Liver (tissue), 3 donors: ENCODE measurements at regions not wholly inside any gene's neighbourhood (a gene's known extent, or its start where the extent isn't known, plus 50 kb on each side); places are given as distances from the start of the nearest gene placed in this dataset.

Experiments
- ATF3 ChIP-seq: IDR thresholded peaks from 2 replicates; pipeline ENCODE4 v1.6.1; 2016; ENCODE audit warnings: antibody characterized with exemption
- CTCF ChIP-seq: fragments of 150-350 bp; IDR thresholded peaks from 2 replicates; pipeline ENCODE4 v1.5.1; 2017; ENCODE audit warnings: improper control_type of control experiment, low read depth, low read length; ENCODE audit not compliant: missing input control
- EGR1 ChIP-seq, 2 donors: IDR thresholded peaks; 2 replicates each; pipeline ENCODE4 v1.6.1; 2016 to 2018; ENCODE audit warnings: antibody characterized with exemption in 2 of 2, low read depth in 2 of 2
- FOXA1 ChIP-seq: IDR thresholded peaks from 2 replicates; pipeline ENCODE4 v1.6.1; 2016; ENCODE audit warnings: antibody characterized with exemption
- GABPA ChIP-seq, 2 donors: IDR thresholded peaks in 1 of 2; conservative IDR thresholded peaks in 1 of 2; 2 replicates each; pipeline ENCODE4 v1.6.1; 2016; ENCODE audit warnings: antibody characterized with exemption in 2 of 2, mild to moderate bottlenecking in 1 of 2, moderate library complexity in 1 of 2
- HNF4A ChIP-seq, 2 donors: conservative IDR thresholded peaks; 2 replicates each; pipeline ENCODE4 v1.6.1; 2016; ENCODE audit warnings: antibody characterized with exemption in 2 of 2, mild to moderate bottlenecking in 2 of 2
- JUND ChIP-seq, 2 donors: IDR thresholded peaks; 2 replicates each; pipeline ENCODE4 v1.6.1; 2016; ENCODE audit warnings: antibody characterized with exemption in 2 of 2
- MAX ChIP-seq: IDR thresholded peaks from 2 replicates; pipeline ENCODE4 v1.6.1; 2016; ENCODE audit warnings: antibody characterized with exemption
- RAD21 ChIP-seq, 2 donors: IDR thresholded peaks; 2 replicates each; pipeline ENCODE4 v1.6.1; 2016; ENCODE audit warnings: antibody characterized with exemption in 2 of 2, mild to moderate bottlenecking in 2 of 2
- REST ChIP-seq: IDR thresholded peaks from 2 replicates; pipeline ENCODE4 v1.6.1; 2016; ENCODE audit warnings: antibody characterized with exemption, mild to moderate bottlenecking
- RXRA ChIP-seq, 2 donors: IDR thresholded peaks; 2 replicates each; pipeline ENCODE4 v1.6.1; 2017 to 2018; ENCODE audit warnings: antibody characterized with exemption in 2 of 2, mild to moderate bottlenecking in 1 of 2
- SP1 ChIP-seq: IDR thresholded peaks from 2 replicates; pipeline ENCODE4 v1.6.1; 2018; ENCODE audit warnings: antibody characterized with exemption, mild to moderate bottlenecking
- TAF1 ChIP-seq: conservative IDR thresholded peaks from 2 replicates; pipeline ENCODE4 v1.6.1; 2016; ENCODE audit warnings: antibody characterized with exemption, mild to moderate bottlenecking
- YY1 ChIP-seq: IDR thresholded peaks from 2 replicates; pipeline ENCODE4 v1.6.1; 2016; ENCODE audit warnings: antibody characterized with exemption, mild to moderate bottlenecking
- donor health status: healthy.
- donor health status: healthy.

DNA sequence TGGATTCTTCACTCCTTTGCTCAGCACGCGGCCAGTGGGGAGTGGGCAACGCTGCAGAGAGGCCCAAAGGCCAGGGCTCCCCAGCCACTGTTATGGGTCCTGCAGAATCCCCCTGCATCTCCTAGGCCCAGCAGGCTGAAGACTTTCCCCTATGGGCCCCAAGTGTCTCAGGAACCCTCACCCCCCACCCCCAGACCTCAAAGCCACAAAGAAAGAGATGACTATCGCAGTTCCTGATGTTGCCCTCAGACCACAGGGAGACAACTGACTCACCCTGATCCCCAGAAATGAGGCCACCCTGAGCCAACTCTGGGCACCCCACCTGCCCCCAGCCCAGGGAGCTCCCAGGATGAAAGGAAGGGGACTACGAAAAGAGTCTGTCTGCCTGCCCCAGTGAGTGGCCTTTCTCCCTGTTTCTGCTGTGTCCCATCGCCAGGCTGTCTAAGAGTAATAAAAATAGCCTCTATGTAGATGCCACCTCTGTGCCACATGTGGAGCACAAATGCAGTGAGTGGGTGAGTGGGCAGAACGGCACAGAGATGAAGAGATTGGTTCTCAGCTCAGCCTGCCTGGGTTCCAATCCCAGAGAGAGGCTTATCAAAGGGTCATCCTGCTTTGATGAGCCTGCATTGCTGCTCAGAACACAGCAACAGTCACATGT, 283.0 kb downstream of the UACA start:
- TF ChIP-seq CTCF (no peak), HNF4A (conservative IDR thresholded peaks at IDR 0.05) (no peak), MAX (no peak), RAD21 (IDR thresholded peaks at IDR 0.05) (no peak), REST (no peak), EGR1 (IDR thresholded peaks at IDR 0.05; ENCODE audit: low read depth in 2 of 2) (no peak), SP1 (no peak), TAF1 (no peak), JUND (IDR thresholded peaks at IDR 0.05) (no peak), YY1 (no peak), RXRA (IDR thresholded peaks at IDR 0.05) (no peak), GABPA (IDR thresholded peaks at IDR 0.05 in 1 of 2, conservative IDR thresholded peaks at IDR 0.05 in 1 of 2) (no peak), ATF3 (no peak), FOXA1 (no peak)
